Gastrocnemius medialis (tissue), 4 donors: ENCODE measurements at regions not wholly inside any gene's neighbourhood (a gene's known extent, or its start where the extent isn't known, plus 50 kb on each side); places are given as distances from the start of the nearest gene placed in this dataset.

Experiments
- ATAC-seq, 2 donors: fragments of 150-250 bp; one replicate each; pipeline ENCODE4 v1.9.1; 2016
- DNase-seq, 2 donors: peaks; one replicate each; pipeline ENCODE4 v3.0.0-alpha.2; 2019
- H3K27ac ChIP-seq, 4 donors: fragments of 200-600 bp; sonication (generic); 1 replicate in 1 of 4; 2 replicates in 3 of 4; pipeline ENCODE4 v1.5.1; 2016 to 2018; ENCODE audit warnings: mild to moderate bottlenecking in 2 of 4, moderate library complexity in 1 of 4
- H3K27me3 ChIP-seq, 3 donors: fragments of 200-600 bp; sonication (generic) in 2 of 3; 1 replicate in 1 of 3; 2 replicates in 2 of 3; pipeline versions ENCODE4 v1.5.1 to v1.6.0; 2016 to 2019; ENCODE audit warnings: mild to moderate bottlenecking in 1 of 3, moderate library complexity in 1 of 3
- H3K36me3 ChIP-seq, 2 donors: fragments of 200-600 bp; sonication (generic) in 1 of 2; one replicate each; pipeline ENCODE4 v1.5.1; 2017 to 2018
- H3K4me1 ChIP-seq, 2 donors: fragments of 200-600 bp; sonication (generic) in 1 of 2; one replicate each; pipeline ENCODE4 v1.5.1; 2016 to 2017; ENCODE audit warnings: mild to moderate bottlenecking in 2 of 2
- H3K4me3 ChIP-seq, 4 donors: fragments of 200-600 bp; sonication (generic) in 3 of 4; 1 replicate in 1 of 4; 2 replicates in 3 of 4; pipeline ENCODE4 v1.5.1; 2016 to 2019; ENCODE audit warnings: mild to moderate bottlenecking in 2 of 4
- H3K9me3 ChIP-seq, 3 donors: fragments of 200-600 bp; sonication (generic) in 2 of 3; 1 replicate in 1 of 3; 2 replicates in 2 of 3; pipeline ENCODE4 v1.5.1; 2016 to 2019
- POLR2A ChIP-seq, 2 donors: fragments of 450-650 bp; IDR thresholded peaks; one replicate each; pipeline ENCODE4 v1.6.1; 2017; ENCODE audit warnings: antibody characterized with exemption in 2 of 2, mild to moderate bottlenecking in 2 of 2, moderate library complexity in 2 of 2
- in situ Hi-C, 4 donors: fragments of 200-750 bp; cut with MboI; loops; one replicate each; pipeline versions ENCODE4 v1.15.0 to v1.8.0; 2017; ENCODE audit warnings: low sequenced_read_pairs in 4 of 4
- intact Hi-C: fragments of 100-400 bp; cut with DNase I; formaldehyde crosslinking; loops from one replicate; pipeline ENCODE4 v1.15.1; 2023; ENCODE audit warnings: low total_unique reads
- TF ChIP-seq, protein P1 (sequence below), 5 experiments: fragments of 450-650 bp in 3 of 5; fragments of 200-600 bp in 2 of 5; sonication (generic) in 2 of 5; IDR thresholded peaks in 4 of 5; conservative IDR thresholded peaks in 1 of 5; 1 replicate in 4 of 5; 2 replicates in 1 of 5; pipeline ENCODE4 v1.5.1; 2016 to 2019; ENCODE audit warnings: antibody characterized with exemption in 5 of 5, mild to moderate bottlenecking in 3 of 5, moderate library complexity in 3 of 5

GRCh38 chr18:65498605-65499004 is 252.2 kb upstream of the CDH7 start:
- intact Hi-C loops: no loop called here
- in situ Hi-C loops: no loop called here

DNA sequence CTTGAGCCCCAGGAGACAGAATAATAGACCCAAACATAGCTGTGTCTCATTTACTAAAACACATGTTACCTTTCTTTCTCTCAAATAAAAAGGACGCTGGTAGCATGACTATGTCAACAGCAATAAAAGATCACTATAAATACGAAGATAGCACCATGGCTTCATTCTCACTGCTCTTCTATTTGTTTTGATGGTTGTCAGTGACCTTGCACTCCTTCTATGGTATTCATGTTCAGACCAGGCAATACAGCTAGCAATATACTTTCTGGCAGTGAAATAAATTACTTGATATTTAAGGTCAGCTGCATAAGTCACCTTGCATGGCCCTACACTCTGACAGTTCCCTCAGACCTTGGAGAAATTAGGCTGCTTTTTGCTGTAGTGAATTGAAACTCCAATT is 263.2 kb upstream of the CDH7 start:
- no peak overlapping the region for H3K4me3 ChIP-seq
- intact Hi-C loops (no loop called here), in situ Hi-C loops (no loop called here)
- H3K9me3 ChIP-seq: no peaks in the 10 kb centered on the region
- DNase-seq: no peak
- no peak for ATAC-seq
- H3K4me1 ChIP-seq: no peaks in the 10 kb centered on the region
- no peak overlapping the region for H3K27ac ChIP-seq
- TF ChIP-seq, protein P1, sequence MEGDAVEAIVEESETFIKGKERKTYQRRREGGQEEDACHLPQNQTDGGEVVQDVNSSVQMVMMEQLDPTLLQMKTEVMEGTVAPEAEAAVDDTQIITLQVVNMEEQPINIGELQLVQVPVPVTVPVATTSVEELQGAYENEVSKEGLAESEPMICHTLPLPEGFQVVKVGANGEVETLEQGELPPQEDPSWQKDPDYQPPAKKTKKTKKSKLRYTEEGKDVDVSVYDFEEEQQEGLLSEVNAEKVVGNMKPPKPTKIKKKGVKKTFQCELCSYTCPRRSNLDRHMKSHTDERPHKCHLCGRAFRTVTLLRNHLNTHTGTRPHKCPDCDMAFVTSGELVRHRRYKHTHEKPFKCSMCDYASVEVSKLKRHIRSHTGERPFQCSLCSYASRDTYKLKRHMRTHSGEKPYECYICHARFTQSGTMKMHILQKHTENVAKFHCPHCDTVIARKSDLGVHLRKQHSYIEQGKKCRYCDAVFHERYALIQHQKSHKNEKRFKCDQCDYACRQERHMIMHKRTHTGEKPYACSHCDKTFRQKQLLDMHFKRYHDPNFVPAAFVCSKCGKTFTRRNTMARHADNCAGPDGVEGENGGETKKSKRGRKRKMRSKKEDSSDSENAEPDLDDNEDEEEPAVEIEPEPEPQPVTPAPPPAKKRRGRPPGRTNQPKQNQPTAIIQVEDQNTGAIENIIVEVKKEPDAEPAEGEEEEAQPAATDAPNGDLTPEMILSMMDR (IDR thresholded peaks at IDR 0.05 in 4 of 5, conservative IDR thresholded peaks at IDR 0.05 in 1 of 5): no peak
- no peak for TF ChIP-seq POLR2A (IDR thresholded peaks at IDR 0.05)
- H3K36me3 ChIP-seq: no peaks in the 10 kb centered on the region
- no peaks in the 10 kb centered on the region for H3K27me3 ChIP-seq

More at GRCh38 chr18:65498605-65499004, 252.2 kb upstream of the CDH7 start:
- DNase-seq: no peak
- no peak overlapping the region for H3K4me3 ChIP-seq
- no peak for ATAC-seq
- no peak overlapping the region for H3K27ac ChIP-seq
- no peaks in the 10 kb centered on the region for H3K9me3 ChIP-seq
- H3K4me1 ChIP-seq: no peaks in the 10 kb centered on the region
- TF ChIP-seq, protein P1 (IDR thresholded peaks at IDR 0.05 in 4 of 5, conservative IDR thresholded peaks at IDR 0.05 in 1 of 5): no peak
- TF ChIP-seq POLR2A (IDR thresholded peaks at IDR 0.05): no peak
- no peaks in the 10 kb centered on the region for H3K36me3 ChIP-seq
- no peaks in the 10 kb centered on the region for H3K27me3 ChIP-seq

DNA sequence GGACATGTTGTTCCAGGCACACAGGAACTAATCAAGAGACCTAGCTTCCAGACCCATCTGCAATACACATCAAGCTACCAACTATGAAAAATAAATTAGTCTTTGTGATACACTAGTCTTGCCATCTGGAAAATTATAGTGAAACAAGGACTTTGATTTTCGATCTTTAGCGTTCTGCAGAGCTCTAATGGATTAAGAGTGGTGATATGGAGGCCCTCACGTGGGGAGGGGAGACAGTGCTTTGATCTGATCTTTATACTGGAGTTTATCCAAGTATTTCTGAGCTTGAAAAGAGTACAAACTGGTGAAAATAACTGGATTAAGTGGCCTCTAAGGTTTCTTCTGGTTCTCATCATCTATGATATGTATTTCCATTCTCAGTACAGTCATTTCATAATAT is 273.4 kb upstream of the CDH7 start:
- H3K36me3 ChIP-seq: no peaks in the 10 kb centered on the region
- no peak for TF ChIP-seq POLR2A (IDR thresholded peaks at IDR 0.05)
- TF ChIP-seq, protein P1 (IDR thresholded peaks at IDR 0.05 in 4 of 5, conservative IDR thresholded peaks at IDR 0.05 in 1 of 5): no peak
- DNase-seq: no peak
- no peaks in the 10 kb centered on the region for H3K4me1 ChIP-seq
- in situ Hi-C loops (no loop called here), intact Hi-C loops (no loop called here)
- no peaks in the 10 kb centered on the region for H3K27me3 ChIP-seq
- H3K9me3 ChIP-seq: no peaks in the 10 kb centered on the region
- no peak overlapping the region for H3K4me3 ChIP-seq
- no peak overlapping the region for H3K27ac ChIP-seq
- no peak for ATAC-seq

GRCh38 chr18:65468881-65469280 is 281.9 kb upstream of the CDH7 start:
- in situ Hi-C loops (no loop called here), intact Hi-C loops (no loop called here)
- no peak overlapping the region for H3K4me3 ChIP-seq
- no peak for TF ChIP-seq POLR2A (IDR thresholded peaks at IDR 0.05)
- TF ChIP-seq, protein P1 (IDR thresholded peaks at IDR 0.05 in 4 of 5, conservative IDR thresholded peaks at IDR 0.05 in 1 of 5): no peak
- H3K27me3 ChIP-seq: no peaks in the 10 kb centered on the region
- DNase-seq: no peak
- no peaks in the 10 kb centered on the region for H3K36me3 ChIP-seq
- no peaks in the 10 kb centered on the region for H3K9me3 ChIP-seq
- H3K27ac ChIP-seq: no peak overlapping the region
- ATAC-seq: no peak
- no peaks in the 10 kb centered on the region for H3K4me1 ChIP-seq

DNA sequence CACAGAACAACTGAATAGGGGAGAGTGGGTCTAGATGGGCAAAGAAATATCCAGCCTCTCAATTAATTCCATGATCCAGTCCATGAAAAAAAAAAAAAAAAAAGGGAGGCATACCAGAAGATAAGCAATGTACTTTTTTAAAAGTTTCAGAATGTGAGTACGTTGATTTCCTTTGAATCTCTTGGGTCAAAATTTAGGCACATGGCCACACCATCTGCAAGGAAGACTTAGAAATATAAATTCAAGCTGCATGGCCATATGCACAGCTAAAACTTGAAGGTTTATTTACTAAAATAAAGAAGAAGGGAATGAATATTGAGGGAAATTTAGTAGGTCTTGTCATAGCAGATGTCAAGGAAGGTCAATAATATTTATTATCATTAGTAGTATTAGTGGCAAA is 286.5 kb upstream of the CDH7 start:
- no peaks in the 10 kb centered on the region for H3K27me3 ChIP-seq
- no peak overlapping the region for H3K4me3 ChIP-seq
- no peak overlapping the region for H3K27ac ChIP-seq
- H3K9me3 ChIP-seq: no peaks in the 10 kb centered on the region
- H3K4me1 ChIP-seq: no peaks in the 10 kb centered on the region
- intact Hi-C loops (no loop called here), in situ Hi-C loops (no loop called here)
- no peak for TF ChIP-seq POLR2A (IDR thresholded peaks at IDR 0.05)
- TF ChIP-seq, protein P1 (IDR thresholded peaks at IDR 0.05 in 4 of 5, conservative IDR thresholded peaks at IDR 0.05 in 1 of 5): no peak
- H3K36me3 ChIP-seq: no peaks in the 10 kb centered on the region
- no peak for DNase-seq
- no peak for ATAC-seq
